Inferior parietal cortex (tissue), 1 donor: ENCODE measurements at regions not wholly inside any gene's neighbourhood (a gene's known extent, or its start where the extent isn't known, plus 50 kb on each side); places are given as distances from the start of the nearest gene placed in this dataset.
"Not testable (repeated sequence)": the region's sequence is repeated elsewhere in the genome, so short reads cannot be mapped to it uniquely, and the experiment has no call there.

ENCODE experiments used
- DNase-seq: peaks from one replicate; pipeline ENCODE4 v3.0.0-alpha.2; 2016; ENCODE audit errors: extremely low spot score

DNA sequence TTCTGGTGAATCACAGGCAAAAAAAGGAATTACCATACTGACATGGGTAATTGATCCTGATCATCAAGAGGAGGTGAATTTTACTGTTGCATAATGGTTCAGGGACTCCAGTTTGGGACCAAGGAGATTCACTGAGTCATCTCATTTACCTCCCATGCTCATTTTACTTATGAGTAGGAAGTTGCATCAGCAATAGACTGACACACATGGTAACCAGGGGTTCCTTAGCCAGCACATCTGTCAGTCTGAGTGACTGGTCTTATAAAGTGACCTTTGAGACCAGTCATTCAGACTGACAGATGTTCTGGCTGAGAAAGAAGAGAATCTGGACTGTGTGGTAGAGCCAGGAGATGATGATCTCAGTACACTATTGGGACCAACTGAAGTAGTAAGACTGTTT, 384.6 kb upstream of the CD180 start:
- DNase-seq: no peak

DNA sequence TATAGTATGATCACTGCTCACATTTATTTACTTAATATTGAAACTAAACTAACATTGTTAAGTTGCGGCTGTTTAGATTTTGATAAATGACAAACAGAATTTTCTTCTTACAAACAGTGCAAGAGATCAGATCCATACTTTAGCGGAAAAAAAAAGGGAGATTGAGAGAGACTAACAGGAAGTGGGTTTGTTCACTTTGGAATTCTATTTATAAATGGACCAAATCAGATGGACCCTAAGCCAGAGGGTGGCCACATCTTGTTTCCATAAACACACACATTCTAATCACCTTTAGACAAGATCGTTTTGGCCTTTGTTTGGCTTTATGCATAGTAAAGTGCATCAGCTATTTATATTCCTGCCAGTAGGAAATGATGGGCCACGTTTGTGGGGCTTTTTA, 381.4 kb upstream of the CD180 start:
- no peak for DNase-seq

GRCh38 chr5:67577424-67577823, 380.8 kb upstream of the CD180 start:
- DNase-seq: no peak

DNA sequence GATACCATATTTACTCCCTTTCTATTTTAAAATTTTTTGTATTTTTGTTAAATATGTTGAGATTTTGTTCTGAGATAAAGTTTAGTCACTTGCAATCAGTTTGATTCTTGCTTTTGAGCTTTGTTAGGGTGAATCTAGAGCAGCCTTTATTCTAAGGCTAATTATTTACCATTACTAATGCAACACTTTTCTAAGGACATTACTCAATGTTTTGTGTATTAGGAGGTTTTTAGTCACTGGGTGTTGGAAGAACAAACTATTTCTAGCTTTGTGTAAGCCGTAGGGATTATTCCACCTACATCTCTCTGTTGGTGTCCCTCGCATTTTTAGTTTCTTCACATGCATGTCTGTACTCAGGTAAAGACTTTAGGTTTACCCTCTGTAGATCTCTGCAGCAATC, 379.5 kb upstream of the CD180 start:
- no peak for DNase-seq

DNA sequence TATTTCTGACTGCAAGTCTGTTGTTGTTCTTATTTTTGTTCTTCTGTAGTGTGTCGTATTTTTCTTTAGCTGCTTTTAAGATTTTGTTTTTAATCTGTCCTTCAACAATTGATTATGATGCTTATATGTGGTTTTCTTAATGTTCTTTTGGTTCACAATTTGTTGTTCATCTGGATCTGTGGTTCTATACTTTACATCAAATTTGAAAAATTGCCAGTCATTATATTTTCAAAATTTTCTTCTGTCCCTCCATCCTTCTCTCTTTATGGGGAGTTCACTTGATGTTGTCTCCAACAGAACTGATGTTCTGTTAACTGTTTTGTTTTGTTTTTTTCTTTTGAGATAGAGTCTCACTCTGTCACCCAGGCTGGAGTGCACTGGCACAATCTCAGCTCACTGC, 378.5 kb upstream of the CD180 start:
- DNase-seq: no peak

- DNase-seq: no peak
Measured at GRCh38 chr5:67561151-67561932, 364.7 kb upstream of the CD180 start.

- DNase-seq: no peak
Measured at GRCh38 chr5:67552773-67553172, 356.2 kb upstream of the CD180 start.

DNA sequence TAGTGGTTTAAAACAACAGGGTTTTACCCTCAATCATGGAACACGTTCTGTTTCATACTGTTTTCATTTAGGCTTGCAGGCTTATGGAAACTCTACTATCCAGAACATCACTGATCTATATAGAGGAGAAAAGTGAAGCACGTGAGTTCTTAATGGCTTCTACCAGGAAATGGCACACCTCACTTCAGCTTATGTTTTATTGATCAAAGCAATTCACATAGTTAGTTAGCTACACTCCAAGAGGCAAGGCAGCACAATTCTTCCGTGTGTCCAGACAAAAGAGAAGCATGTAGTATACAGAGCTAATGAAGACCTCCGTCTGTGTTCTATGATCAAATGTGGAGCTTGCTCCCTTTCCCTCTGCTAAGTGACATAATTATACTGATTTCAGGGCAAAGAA, 353.3 kb upstream of the CD180 start:
- DNase-seq: no peak

- DNase-seq: no peak
Measured at GRCh38 chr5:67549296-67549618, 352.7 kb upstream of the CD180 start.

- DNase-seq: no peak
Measured at GRCh38 chr5:67548520-67549295, 352.1 kb upstream of the CD180 start.

DNA sequence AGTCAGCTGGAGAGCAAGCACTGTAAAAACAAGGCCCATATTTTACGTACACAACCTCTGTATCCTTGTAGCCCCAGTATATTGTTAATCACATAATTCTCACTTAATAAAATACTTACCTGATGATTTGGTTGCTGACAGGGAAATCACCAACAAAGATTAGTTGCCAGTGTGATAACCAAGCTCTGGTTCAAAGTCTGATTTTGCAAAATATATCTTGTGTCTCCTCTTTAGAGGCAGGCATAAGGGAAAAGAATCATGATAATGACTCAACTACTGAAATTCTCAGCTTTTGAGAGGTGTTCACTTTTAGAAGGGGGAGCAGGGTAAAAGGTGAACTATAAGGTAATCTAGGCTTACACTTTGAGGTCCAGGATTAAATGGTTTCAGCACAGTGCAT, 351.1 kb upstream of the CD180 start:
- DNase-seq: no peak

- not testable (repeated sequence) for DNase-seq
Measured at GRCh38 chr5:67544942-67545341, 348.3 kb upstream of the CD180 start.

GRCh38 chr5:67543720-67544270, 347.2 kb upstream of the CD180 start:
- no peak for DNase-seq

DNA sequence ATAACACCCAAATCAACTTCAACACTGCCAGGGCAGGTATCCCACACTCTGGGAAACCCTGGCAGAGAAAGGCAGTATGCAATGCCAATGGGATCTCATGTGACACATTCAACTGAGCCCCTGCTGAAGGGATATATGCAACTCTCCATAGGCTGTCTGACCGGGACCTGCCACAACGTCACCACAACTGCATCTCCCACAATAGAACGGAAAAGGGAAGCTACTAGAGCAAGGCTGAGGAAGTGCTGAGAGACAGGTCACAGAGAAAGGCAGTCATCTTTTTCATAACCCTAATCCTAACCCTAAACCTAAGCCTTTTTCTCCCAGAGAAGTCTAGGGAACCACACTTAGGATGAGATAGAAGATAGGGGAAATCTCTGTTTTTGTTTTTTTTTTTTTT, 345.9 kb upstream of the CD180 start:
- no peak for DNase-seq

- DNase-seq: no peak
Measured at GRCh38 chr5:67541875-67542274, 345.3 kb upstream of the CD180 start.

DNA sequence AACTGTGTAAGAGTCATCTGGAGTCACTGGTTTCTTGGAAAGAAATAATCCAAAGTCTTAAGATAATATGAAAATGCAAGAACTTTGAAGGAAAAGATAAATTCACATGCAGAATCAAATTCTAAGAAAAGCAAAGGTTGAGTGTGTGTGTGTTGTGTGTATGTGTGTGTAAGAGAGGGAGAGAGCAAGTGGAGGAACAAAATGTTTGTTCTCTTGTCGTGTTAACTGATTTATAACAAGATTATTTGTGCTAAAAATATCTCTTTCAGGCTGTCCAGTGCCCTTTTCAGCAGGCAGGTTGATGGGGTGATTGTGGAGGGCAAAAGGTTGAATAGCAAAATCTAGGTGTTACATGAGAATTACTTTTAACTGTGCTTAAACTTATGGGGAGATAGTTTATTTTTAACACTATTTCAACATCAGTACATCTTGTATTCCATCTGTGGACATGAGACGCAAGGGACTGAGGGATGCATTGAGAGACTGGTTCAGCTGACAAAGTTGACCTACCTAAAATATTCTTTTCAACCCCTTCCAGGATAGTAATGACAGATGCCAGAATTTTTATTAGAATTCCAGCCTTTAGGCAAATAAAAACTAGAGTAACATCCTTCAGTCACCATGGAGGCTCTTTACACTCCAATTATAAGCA, 342.4 kb upstream of the CD180 start:
- no peak for DNase-seq

DNA sequence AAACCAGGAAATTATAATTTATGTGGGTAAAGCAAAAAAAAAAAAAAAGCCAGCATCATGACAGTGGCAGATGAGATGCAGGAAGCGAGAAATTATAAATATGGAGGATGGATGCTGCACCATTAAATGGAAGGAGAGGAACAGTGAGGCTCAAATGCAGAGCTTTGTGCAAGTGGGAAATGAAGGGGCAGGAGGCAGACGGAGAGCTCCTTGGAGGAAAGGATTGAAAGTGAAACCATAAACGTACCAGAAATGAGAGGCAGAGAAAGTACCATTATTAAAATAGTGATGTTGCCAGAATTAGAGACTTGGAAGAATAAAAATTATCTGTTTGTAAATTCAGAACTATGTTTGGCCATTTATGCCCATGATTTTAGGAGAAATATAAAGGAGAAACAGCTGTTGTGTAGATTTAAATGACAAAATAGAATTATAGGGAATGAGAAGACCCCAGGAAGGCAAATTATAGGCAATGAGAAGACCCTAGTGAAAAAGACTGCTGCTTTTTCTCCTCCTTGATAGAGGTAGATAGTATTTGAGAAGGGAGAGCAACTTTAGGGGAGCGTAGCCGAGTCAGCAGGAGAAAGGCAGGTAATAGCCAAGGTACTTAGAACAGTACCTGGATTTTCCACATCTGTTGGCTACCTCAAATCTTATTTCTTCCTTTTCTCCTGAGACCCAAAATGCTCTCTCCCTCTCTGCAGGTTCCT, 341.0 kb upstream of the CD180 start:
- no peak for DNase-seq

DNA sequence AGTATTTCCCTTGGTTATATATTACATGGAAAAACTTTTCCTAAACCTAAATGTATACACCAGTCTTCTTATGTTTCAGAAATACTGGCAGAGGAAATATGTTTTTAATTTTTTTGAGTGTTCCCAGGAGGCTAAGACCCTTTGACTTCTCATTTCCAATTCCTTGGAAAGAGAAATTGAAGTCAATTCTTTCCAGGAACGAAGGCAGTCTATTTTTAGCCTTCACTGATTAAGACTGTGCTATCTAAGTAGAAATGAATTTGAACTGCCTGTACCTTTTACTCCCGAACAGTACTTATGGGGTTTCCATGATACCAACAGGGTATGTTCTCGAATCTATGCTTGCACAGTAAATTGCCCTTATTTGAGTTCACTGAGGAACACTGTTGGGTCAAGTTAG, 340.3 kb upstream of the CD180 start:
- DNase-seq: no peak

GRCh38 chr5:67530609-67531255, 334.1 kb upstream of the CD180 start:
- no peak for DNase-seq

- DNase-seq: no peak
Measured at GRCh38 chr5:67528953-67529352, 332.4 kb upstream of the CD180 start.

DNA sequence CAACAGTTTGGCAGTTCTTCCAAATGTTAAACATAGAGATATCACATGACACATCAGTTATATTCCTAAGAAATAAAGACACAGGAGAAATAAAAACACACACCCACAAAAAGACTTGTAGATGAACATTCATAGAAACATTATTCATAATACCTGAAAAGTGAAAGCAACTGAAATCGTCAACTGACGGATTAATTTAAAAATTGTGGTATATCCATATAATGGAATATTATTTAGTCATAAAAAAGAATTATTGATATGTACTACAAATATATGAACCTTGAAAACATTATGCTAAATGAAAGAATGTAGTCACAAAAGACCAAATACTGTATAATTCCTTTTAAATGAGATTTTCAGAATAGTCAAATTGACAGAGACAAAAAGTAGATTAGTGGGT, 330.2 kb upstream of the CD180 start:
- no peak for DNase-seq
